ENCODE measurements at regions not wholly inside any gene's neighbourhood (a gene's known extent, or its start where the extent isn't known, plus 50 kb on each side); places are given as distances from the start of the nearest gene placed in this dataset.

GRCh38 chr3:162139841-162140240 lies 643.2 kb downstream of the OTOL1 start:
- no peak for DNase-seq

GRCh38 chr3:162141272-162141791 lies 644.7 kb downstream of the OTOL1 start:
- DNase-seq, result no peak

- DNase-seq, result no peak
Measured at GRCh38 chr3:162142511-162142910, 645.9 kb downstream of the OTOL1 start.

- no peak for DNase-seq
Measured at GRCh38 chr3:162143180-162143579, 646.6 kb downstream of the OTOL1 start.

GRCh38 chr3:162147996-162148395 lies 651.4 kb downstream of the OTOL1 start:
- no peak for DNase-seq

GRCh38 chr3:162150790-162151189 lies 654.2 kb downstream of the OTOL1 start:
- DNase-seq, result no peak

- no peak for DNase-seq
Measured at GRCh38 chr3:162152636-162153035, 656.0 kb downstream of the OTOL1 start.

GRCh38 chr3:162161595-162161994 lies 665.0 kb downstream of the OTOL1 start:
- DNase-seq, result no peak

GRCh38 chr3:162165346-162165745 lies 668.7 kb downstream of the OTOL1 start:
- no peak for DNase-seq

GRCh38 chr3:162166543-162166942 lies 669.9 kb downstream of the OTOL1 start:
- no peak for DNase-seq

- DNase-seq, result no peak
Measured at GRCh38 chr3:162168715-162169114, 672.1 kb downstream of the OTOL1 start.

GRCh38 chr3:162170581-162170980 lies 674.0 kb downstream of the OTOL1 start:
- DNase-seq, result no peak

- no peak for DNase-seq
Measured at GRCh38 chr3:162171970-162172369, 675.4 kb downstream of the OTOL1 start.

GRCh38 chr3:162175145-162175544 lies 678.5 kb downstream of the OTOL1 start:
- DNase-seq, result no peak

- no peak for DNase-seq
Measured at GRCh38 chr3:162175878-162176277, 679.3 kb downstream of the OTOL1 start.

GRCh38 chr3:162183440-162183839 lies 686.8 kb downstream of the OTOL1 start:
- no peak for DNase-seq

- DNase-seq, result no peak
Measured at GRCh38 chr3:162192340-162193029, 695.9 kb downstream of the OTOL1 start.

- no peak for DNase-seq
Measured at GRCh38 chr3:162193148-162194095, 696.8 kb downstream of the OTOL1 start.

- DNase-seq, result no peak
Measured at GRCh38 chr3:162195147-162195546, 698.5 kb downstream of the OTOL1 start.

- no peak for DNase-seq
Measured at GRCh38 chr3:162196964-162197363, 700.4 kb downstream of the OTOL1 start.

- no peak for DNase-seq
Measured at GRCh38 chr3:162200836-162201235, 704.2 kb downstream of the OTOL1 start.

- DNase-seq, result no peak
Measured at GRCh38 chr3:162206648-162207047, 710.0 kb downstream of the OTOL1 start.

GRCh38 chr3:162211470-162211869 lies 714.9 kb downstream of the OTOL1 start:
- DNase-seq, result no peak

GRCh38 chr3:162213196-162213595 lies 716.6 kb downstream of the OTOL1 start:
- DNase-seq, result no peak
